Kidney (tissue), 13 donors: ENCODE measurements at regions not wholly inside any gene's neighbourhood (a gene's known extent, or its start where the extent isn't known, plus 50 kb on each side); places are given as distances from the start of the nearest gene placed in this dataset.

Experiments used
- DNase-seq, 5 donors: peaks; one replicate each; pipeline ENCODE4 v3.0.0-alpha.2; 2013 to 2020
- FAIRE-seq: peaks from 2 replicates; lab custom pipeline; 2012; peaks lifted over from hg19 to GRCh38; lab: Jason Lieb, UNC
- H3K27ac ChIP-seq, 2 donors: one replicate each; pipeline ENCODE4 v1.7.0; 2013; ENCODE audit warnings: low read depth in 2 of 2, low read length in 2 of 2, inconsistent platforms in 1 of 2
- H3K27me3 ChIP-seq: one replicate; pipeline ENCODE4 v1.7.1; 2013; ENCODE audit warnings: low read length, inconsistent platforms; ENCODE audit not compliant: control insufficient read depth, insufficient read depth
- H3K36me3 ChIP-seq, 3 donors: one replicate each; pipeline versions ENCODE4 v1.7.0 to v1.7.1; 2013; ENCODE audit warnings: low read length in 3 of 3, control low read depth in 1 of 3, inconsistent platforms in 1 of 3; ENCODE audit not compliant: insufficient read depth in 3 of 3, control insufficient read depth in 2 of 3
- H3K4me1 ChIP-seq, 3 donors: one replicate each; pipeline versions ENCODE4 v1.7.0 to v1.7.1; 2013; ENCODE audit warnings: low read length in 3 of 3, inconsistent platforms in 1 of 3, low read depth in 1 of 3; ENCODE audit not compliant: control insufficient read depth in 2 of 3, insufficient read depth in 2 of 3
- H3K4me3 ChIP-seq, 3 donors: one replicate each; pipeline versions ENCODE4 v1.7.0 to v1.8.1; 2013; ENCODE audit warnings: low read length in 3 of 3, control low read depth in 1 of 3, inconsistent platforms in 1 of 3
- H3K9ac ChIP-seq, 3 donors: one replicate each; pipeline versions ENCODE4 v1.7.0 to v1.7.1; 2013; ENCODE audit warnings: low read length in 3 of 3, control low read depth in 1 of 3, inconsistent platforms in 1 of 3
- H3K9me3 ChIP-seq, 3 donors: one replicate each; pipeline versions ENCODE4 v1.7.0 to v1.7.1; 2013; ENCODE audit warnings: low read length in 3 of 3, control low read depth in 1 of 3, inconsistent platforms in 1 of 3; ENCODE audit not compliant: control insufficient read depth in 2 of 3, insufficient read depth in 1 of 3
- intact Hi-C: fragments of 100-400 bp; cut with DNase I; formaldehyde crosslinking; loops from one replicate; pipeline ENCODE4 v1.11.1; 2022
- TF ChIP-seq, protein P1 (sequence below): IDR thresholded peaks from 3 replicates; pipeline ENCODE4 v1.5.1; 2012; ENCODE audit warnings: mild to moderate bottlenecking, moderate library complexity, borderline replicate concordance; ENCODE audit not compliant: insufficient read depth; ENCODE audit errors: extremely low read depth
- donor health status: control.
- donor health status: control.
- donor health status: control.
- donor health status: control.
- donor health status: control.
- donor health status: DM: yes; HTN: yes; CAD: no.
- donor health status: Normal renal cell carcinoma (clear cell type).

DNA sequence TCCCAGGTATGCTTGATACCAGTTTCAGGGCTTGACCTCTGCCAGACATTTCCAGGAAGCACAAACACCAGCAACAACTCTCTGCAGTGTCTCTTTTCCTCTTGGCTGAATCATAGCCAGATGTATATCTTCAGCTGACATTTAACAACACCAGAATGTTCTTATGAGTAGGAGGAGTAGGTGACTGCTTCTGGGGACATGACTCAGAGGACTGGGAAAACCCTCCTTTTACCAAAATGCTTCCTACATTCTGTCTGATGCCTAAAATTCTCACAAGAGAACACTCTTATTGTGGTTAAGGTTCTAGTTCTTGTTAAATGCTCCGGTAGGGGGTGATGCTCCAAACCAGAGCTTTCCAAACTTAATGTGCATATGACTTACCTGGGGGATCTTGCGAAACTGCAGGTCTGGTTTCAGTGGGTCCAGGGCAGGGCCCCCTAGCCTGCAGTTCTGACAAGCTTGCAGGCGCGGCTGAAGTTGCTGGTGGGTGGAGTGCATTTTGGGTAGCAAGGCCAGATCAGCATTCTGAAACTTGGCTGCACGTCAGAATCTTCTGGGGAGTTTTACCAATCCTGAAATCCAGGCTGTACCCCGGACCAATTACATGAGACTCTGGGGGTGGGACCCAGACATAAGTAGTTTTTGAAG, 329.3 kb upstream of the RPS6KA3 start:
- peak in 1 of 5 donors; percentile 4 for DNase-seq
- Histone ChIP-seq H3K36me3 (no peaks in the 10 kb centered on the region), H3K9me3 (no peaks in the 10 kb centered on the region), H3K27ac (no peak overlapping the region), H3K4me3 (no peak overlapping the region), H3K9ac (no peak overlapping the region), H3K4me1 (no peaks in the 10 kb centered on the region), H3K27me3 (peaks cover 2% of the 10 kb centered on the region)
- TF ChIP-seq, protein P1, sequence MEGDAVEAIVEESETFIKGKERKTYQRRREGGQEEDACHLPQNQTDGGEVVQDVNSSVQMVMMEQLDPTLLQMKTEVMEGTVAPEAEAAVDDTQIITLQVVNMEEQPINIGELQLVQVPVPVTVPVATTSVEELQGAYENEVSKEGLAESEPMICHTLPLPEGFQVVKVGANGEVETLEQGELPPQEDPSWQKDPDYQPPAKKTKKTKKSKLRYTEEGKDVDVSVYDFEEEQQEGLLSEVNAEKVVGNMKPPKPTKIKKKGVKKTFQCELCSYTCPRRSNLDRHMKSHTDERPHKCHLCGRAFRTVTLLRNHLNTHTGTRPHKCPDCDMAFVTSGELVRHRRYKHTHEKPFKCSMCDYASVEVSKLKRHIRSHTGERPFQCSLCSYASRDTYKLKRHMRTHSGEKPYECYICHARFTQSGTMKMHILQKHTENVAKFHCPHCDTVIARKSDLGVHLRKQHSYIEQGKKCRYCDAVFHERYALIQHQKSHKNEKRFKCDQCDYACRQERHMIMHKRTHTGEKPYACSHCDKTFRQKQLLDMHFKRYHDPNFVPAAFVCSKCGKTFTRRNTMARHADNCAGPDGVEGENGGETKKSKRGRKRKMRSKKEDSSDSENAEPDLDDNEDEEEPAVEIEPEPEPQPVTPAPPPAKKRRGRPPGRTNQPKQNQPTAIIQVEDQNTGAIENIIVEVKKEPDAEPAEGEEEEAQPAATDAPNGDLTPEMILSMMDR = no peak
- FAIRE-seq = no peak
- intact Hi-C loops = no loop called here

DNA sequence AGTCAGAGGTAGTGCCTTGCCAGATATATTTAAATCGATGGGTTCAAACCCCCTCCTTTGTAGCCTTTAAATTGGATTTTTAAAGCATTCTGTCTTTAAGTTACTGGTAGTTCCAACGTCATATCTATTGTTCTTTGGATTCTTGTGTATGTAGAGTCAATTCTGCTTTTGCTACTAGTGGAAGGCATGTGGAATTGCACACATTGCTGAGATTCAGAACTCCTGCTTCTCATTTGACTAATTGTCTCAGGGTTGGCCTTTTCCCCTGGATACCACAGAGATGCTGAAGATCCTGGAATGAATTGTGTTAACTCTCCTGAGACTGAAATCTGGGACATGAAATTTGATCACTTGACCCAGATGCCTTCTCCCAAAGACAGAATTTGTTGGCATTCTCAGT, 328.3 kb upstream of the RPS6KA3 start:
- intact Hi-C loops = no loop called here
- FAIRE-seq = no peak
- H3K9me3 ChIP-seq = no peaks in the 10 kb centered on the region

DNA sequence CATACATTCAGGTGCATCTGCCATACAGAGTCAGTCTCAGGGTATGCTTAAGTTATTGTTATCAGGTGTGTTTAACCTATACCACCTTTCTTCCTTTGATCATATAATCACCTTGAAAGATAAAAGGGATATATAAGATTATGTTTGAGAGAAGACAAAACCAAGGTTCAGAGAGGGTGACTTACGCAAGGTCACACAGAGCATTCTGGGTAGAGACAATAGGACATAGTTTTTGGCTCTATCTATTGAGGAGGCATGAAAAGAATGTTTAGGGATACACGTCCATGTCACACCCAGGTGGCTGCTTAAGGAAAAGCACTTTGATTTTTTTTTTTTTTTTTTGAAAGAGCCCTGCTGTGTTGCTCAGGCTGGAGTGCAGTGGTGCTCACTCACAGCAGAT, 327.1 kb upstream of the RPS6KA3 start:
- DNase-seq (no peak), FAIRE-seq (no peak)
- intact Hi-C loops = no loop called here
- H3K27me3 ChIP-seq = no peaks in the 10 kb centered on the region
- no peak overlapping the region for H3K4me3 ChIP-seq
- H3K9me3 ChIP-seq = no peaks in the 10 kb centered on the region
- H3K36me3 ChIP-seq = no peaks in the 10 kb centered on the region
- TF ChIP-seq, protein P1 = no peak
- H3K27ac ChIP-seq = no peak overlapping the region
- no peaks in the 10 kb centered on the region for H3K4me1 ChIP-seq
- H3K9ac ChIP-seq = no peak overlapping the region

More for the DNA sequence above, 328.3 kb upstream of the RPS6KA3 start:
- TF ChIP-seq, protein P1 = no peak
- Histone ChIP-seq H3K27ac (no peak overlapping the region), H3K4me3 (no peak overlapping the region), H3K4me1 (no peaks in the 10 kb centered on the region), H3K27me3 (peaks cover 2% of the 10 kb centered on the region), H3K36me3 (no peaks in the 10 kb centered on the region), H3K9ac (no peak overlapping the region)
- DNase-seq = peak in 1 of 5 donors; percentile 27

DNA sequence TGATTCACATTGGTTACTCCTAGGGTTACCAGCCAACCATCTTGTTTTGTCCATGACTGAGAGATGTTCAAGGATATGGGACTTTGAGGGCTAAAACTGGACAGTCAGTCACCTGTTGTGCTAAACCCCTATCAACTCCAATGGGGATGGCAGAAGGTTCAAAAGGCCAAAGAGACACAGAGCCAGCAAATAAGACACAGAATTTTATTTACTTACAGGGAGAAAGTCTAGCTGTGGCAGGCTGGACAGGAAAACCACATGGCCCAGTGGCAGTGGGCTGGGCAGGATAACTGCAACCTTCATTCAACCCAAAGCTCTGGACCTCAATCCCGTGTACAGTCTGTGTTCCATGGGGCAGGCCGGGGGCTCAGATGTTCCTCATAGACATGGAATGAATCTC, 326.7 kb upstream of the RPS6KA3 start:
- intact Hi-C loops = no loop called here
- TF ChIP-seq, protein P1 = no peak
- Histone ChIP-seq H3K27ac (no peak overlapping the region), H3K9ac (no peak overlapping the region), H3K4me3 (no peak overlapping the region), H3K36me3 (no peaks in the 10 kb centered on the region), H3K4me1 (no peaks in the 10 kb centered on the region), H3K9me3 (no peaks in the 10 kb centered on the region), H3K27me3 (no peaks in the 10 kb centered on the region)
- no peak for DNase-seq
- FAIRE-seq = no peak
